ENCODE measurements at regions not wholly inside any gene's neighbourhood (a gene's known extent, or its start where the extent isn't known, plus 50 kb on each side); places are given as distances from the start of the nearest gene placed in this dataset.

- TF ChIP-seq PYGO2 (tag; IDR thresholded peaks at IDR 0.05), result no peak
- no peak for TF ChIP-seq BACH1 (tag; IDR thresholded peaks at IDR 0.05)
- no peak for TF ChIP-seq ZNF184 (CRISPR knock-in tag; IDR thresholded peaks at IDR 0.05)
- no peak for TF ChIP-seq ZFPM2 (CRISPR knock-in tag; IDR thresholded peaks at IDR 0.05)
- TF ChIP-seq ZNF668 (CRISPR knock-in tag; IDR thresholded peaks at IDR 0.05), result no peak
- TF ChIP-seq DACH1 (IDR thresholded peaks at IDR 0.05; ENCODE audit: partially characterized antibody), result no peak
- TF ChIP-seq ZNF280B (CRISPR knock-in tag; IDR thresholded peaks at IDR 0.05), result no peak
- no peak for TF ChIP-seq ZNF175 (CRISPR knock-in tag; IDR thresholded peaks at IDR 0.05; ENCODE audit: low read depth)
These were observed 256.4 kb downstream of the BCL2 start (continued) for GRCh38 chr18:63063171-63063570.

- POLR2A ChIA-PET, result interaction anchor here (0.6 kb wide), 2 partner anchors 8 to 20 kb away, joined by 3 read pairs; no protein-coding TSS in a partner anchor
- no peak overlapping the region for H2AFZ ChIP-seq (ENCODE audit: low read depth, low read length)
- no peaks in the 10 kb centered on the region for H3K79me2 ChIP-seq (ENCODE audit: control insufficient read depth, insufficient read depth, low read length)
- TF ChIP-seq ZFPM2 (CRISPR knock-in tag; IDR thresholded peaks at IDR 0.05), result no peak
- no peak for TF ChIP-seq SMARCA5 (IDR thresholded peaks at IDR 0.05)
- no peak for TF ChIP-seq TCF3 (CRISPR knock-in tag; IDR thresholded peaks at IDR 0.05)
- TF ChIP-seq MCM7 (IDR thresholded peaks at IDR 0.05), result no peak
- no TSS peak for BruUV-seq (replicated peaks)
- no peak for ATAC-seq
- no peak for DNase-seq (ENCODE audit: extremely low read depth in 1 of 4, low spot score in 3 of 4)
- H3K9ac ChIP-seq (ENCODE audit: insufficient read depth in 1 of 2, low read depth in 2 of 2, low read length in 2 of 2), result no peak overlapping the region
- H3K27ac ChIP-seq (ENCODE audit: extremely low read depth, low read depth, low read length), result no peak overlapping the region
- intact Hi-C loops (cut with micrococcal nuclease), result no loop called here
- no peaks in the 10 kb centered on the region for H3K9me3 ChIP-seq (replicated peaks; ENCODE audit: control insufficient read depth, insufficient read depth, low read depth, low read length)
- in situ Hi-C loops (cut with MboI), result no loop called here
- H3K4me2 ChIP-seq (ENCODE audit: insufficient read depth, low read length), result no peak overlapping the region
- H4K20me1 ChIP-seq (replicated peaks; ENCODE audit: control insufficient read depth, insufficient read depth, low read length), result no peaks in the 10 kb centered on the region
- whole genome bisulfite sequencing (ENCODE audit: insufficient coverage, low coverage, missing lambda C conversion rate), result 0% methylated on average over 3 of the region's 4 CpGs
- FAIRE-seq, result no peak
- CTCF ChIA-PET (ENCODE audit: low intra/inter-chr PET ratio), result no interaction called here
- no peaks in the 10 kb centered on the region for H3K9me1 ChIP-seq (ENCODE audit: control insufficient read depth, insufficient read depth, low read length)
- peaks cover 5 to 33% of the 10 kb centered on the region in 2 experiments; a peak in 3 of 5 replicates for H3K27me3 ChIP-seq (ENCODE audit: control insufficient read depth in 2 of 2, insufficient read depth in 2 of 2, low read length in 2 of 2)
- no peaks in the 10 kb centered on the region for H3K4me1 ChIP-seq (replicated peaks in 1 of 2; ENCODE audit: control insufficient read depth in 2 of 2, insufficient read depth in 2 of 2, low read length in 2 of 2)
- H3K36me3 ChIP-seq (ENCODE audit: control insufficient read depth, insufficient read depth, low read length), result no peaks in the 10 kb centered on the region
- H3K4me3 ChIP-seq, result no peak overlapping the region
These were observed 257.3 kb downstream of the BCL2 start for GRCh38 chr18:63062246-63062645.
